Nucleus accumbens (tissue), 56 donors: ENCODE measurements at regions not wholly inside any gene's neighbourhood (a gene's known extent, or its start where the extent isn't known, plus 50 kb on each side); places are given as distances from the start of the nearest gene placed in this dataset.
A peak's percentile ranks its signal among the peaks of the same experiment; 100 is the strongest.

Source experiments
- DNase-seq, 56 donors: peaks; one replicate each; lab custom pipeline; 2025; lab: John Stamatoyannopoulos, UW

DNA sequence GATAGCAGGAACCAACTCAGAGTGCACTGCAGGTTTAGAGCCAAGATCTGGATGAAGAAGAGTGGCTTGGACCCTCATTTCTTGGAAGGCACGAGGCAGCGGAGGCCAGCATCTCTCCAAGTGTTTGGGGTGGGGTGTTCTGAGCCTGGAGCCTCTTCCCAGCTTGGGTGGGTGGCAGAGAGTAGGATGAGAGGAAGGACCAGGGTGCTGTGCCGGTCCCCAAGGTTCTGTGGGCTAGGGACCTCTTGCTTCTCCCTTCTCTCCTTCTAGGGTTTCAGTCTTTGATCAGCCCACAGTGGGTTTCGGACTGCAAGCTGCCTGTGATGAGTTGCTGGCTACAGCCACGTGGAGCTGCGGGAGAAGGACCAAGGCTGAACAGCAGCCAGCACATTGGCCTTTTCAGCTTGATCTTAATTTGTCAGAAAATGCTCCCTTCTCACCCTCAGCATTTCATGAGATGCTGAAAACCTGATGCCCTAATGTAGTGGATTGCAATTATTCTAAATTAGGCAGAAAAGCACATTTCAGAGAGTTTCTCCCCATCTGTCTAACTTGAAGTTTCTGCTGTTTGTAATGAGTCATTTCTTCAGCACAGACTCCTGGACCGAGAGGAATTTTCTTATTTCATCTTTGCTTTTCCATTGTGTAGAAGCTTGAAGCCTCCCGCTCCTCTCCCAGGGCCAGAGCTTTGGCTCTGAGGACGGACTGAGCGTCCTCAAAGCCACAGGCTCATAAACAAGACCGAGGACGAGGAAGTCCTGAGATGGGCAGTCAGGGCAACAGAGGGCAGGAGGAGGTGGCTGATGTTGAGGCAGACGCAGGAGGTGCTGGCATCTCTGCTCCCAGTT is 99.1 kb upstream of the HDAC4 start:
- DNase-seq, result peak in 2 of 56 donors; percentile 17 to 23

DNA sequence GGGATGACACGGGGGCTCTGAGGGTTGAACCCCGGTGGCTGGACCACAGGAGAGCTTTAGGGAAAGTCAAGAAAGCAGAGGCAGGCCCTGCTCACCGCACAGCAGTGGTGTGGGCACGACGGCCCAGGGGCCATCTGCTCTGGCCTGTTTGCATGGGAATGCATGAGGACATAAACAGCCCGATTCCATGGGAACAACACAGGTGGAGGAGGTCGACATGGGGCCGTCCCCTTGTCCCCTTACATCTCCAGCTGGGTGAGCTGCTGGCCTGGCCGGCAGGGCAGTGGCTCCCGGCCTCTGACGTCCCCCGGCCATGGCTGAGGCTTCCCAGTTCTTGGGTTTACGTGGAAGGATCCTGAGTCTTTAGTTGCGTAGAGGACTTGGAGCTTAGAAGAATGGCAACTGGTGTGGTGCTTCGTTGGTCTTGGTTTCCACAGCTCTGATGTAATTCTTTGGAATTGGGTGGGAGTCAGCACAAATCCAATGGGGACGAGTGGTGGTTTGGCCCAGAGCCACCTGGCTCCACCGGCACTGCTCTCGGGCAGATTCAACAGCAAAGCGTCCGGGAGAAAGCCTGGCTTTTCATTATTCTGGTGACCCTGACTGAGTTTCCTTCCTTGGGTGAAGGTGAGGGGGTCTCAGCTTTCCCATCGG is 98.3 kb upstream of the HDAC4 start:
- DNase-seq, result no peak

DNA sequence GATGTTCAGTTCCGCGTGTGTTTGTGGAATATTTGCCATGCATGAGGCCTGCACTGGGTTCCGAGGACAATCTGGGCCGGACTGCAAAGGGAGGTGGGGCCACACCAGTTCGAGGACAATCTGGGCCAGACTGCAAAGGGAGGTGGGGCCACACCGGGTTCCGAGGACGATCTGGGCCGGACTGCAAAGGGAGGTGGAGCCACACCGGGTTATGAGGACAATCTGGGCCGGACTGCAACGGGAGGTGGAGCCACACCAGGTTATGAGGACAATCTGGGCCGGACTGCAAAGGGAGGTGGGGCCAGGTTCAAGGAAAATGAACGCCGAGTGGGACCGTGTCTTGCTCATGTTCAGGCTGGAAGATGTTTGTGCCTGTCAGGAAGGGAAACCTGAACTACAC is 97.8 kb upstream of the HDAC4 start:
- DNase-seq, result no peak

DNA sequence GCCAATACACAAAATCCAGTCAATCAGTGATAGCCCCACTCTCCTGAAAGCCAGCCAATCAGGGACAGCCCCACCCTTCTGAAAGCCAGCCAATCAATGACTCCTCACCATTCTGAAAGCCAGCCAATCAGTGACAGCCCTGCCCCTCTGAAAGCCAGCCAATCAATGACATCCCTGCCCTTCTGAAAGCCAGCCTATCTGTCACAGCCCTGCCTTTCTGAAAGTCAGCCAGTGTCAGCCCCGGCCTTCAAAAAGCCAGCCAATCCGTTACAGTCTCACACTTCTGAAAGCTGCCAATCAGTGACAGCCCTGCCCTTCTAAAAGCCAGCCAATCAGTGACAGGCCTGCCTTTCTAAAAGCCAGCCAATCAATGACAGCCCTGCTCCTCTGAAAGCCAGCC is 95.9 kb upstream of the HDAC4 start:
- peak in 6 of 56 donors; percentile 6 to 52 (median 25) for DNase-seq

DNA sequence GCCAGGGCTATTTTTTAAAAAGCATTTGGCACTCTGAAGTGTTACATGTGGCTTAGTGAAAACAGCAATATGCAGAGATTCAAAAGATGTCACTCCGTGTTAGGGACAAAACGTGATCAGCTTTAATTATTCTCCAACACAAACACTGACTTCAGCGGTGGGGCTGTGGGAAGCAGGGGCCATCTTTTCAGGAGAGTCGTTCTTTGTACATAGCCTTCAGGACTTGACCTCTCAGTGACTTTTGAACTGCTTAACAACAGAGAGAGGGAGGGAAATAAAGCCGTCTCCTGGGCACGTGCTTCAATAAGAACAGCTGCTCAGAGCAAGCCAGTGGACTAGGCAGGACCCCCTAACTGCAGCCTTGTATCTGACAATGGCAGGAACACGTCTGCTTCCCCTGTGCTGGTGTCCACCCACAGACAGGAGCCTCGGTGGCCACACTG is 95.0 kb upstream of the HDAC4 start:
- no peak for DNase-seq

DNA sequence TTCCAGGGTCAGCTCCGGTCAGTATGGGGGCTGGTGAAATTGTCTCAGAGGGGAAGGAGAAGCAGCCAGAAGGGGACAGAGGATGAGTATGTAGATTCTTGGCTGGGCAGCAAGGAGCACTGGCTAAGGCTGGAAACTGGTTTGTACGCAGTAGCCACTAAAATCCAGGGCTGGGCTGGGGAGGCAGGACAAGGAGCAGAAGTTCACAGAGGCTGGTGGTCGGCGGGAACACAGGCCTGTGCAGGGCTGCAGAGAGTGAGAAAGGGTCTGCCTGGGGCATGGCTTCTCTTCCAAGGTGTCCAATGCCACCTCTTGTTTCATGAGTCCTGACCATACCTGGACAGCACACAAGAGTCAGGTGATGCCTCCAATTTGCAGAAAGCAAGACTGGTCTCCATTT is 94.4 kb upstream of the HDAC4 start:
- no peak for DNase-seq

DNA sequence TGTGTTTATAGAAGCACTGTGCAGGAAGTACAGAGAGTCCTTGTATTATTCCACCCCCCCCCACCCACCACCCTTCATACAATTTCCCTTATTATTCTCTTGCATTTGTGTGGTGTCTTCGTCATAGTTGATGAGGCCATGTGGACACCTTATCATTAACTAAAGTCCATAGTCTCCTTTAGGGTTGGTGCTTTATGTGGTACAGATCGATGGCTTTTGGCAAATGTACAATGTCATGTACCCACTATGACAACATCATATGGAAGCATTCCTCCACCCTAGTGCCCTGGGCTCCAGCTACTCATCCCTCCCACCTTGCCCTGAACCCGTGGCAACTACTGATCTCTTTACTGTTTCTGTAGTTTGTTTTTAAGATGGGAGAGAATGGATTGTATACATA is 93.8 kb upstream of the HDAC4 start:
- no peak for DNase-seq

DNA sequence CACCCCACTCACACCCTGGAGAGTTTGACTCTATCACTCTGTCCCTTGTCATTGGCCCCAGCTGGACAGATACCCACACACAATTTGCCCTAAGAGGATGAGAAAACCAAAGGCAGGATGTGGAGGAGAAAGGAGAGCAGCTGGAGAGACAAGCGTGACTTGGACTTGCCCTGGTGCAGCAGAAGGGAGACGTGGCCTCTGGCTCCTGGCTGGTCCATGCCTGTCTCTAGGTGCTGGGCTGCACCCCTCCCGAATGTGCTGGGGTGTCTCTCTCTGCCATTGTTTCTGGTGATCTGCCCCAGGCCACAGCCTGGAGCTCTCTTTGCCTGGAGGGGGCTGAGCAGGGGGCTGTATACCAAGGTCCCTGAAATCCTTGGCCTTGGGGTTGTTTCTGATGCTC is 88.7 kb upstream of the HDAC4 start:
- no peak for DNase-seq

DNA sequence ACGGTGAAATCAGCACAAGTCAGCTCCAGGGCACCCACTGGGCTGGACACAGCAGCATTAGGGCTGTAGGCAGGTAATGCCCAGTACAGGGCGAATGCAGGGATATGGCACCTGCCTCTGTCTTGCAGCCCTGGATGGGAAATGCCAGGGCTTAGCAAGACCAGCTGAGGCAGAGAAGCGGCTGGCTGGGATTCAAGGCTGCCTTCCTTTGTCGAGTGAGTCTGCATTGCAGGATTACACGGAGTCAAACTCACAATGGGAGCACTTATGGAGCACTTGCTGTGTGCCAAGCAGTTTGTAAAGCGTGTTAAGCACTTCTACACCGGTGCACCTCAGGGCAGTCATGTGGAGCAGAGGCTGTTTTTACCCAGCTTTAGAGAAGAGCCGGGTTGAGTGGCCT is 87.3 kb upstream of the HDAC4 start:
- DNase-seq, result no peak

DNA sequence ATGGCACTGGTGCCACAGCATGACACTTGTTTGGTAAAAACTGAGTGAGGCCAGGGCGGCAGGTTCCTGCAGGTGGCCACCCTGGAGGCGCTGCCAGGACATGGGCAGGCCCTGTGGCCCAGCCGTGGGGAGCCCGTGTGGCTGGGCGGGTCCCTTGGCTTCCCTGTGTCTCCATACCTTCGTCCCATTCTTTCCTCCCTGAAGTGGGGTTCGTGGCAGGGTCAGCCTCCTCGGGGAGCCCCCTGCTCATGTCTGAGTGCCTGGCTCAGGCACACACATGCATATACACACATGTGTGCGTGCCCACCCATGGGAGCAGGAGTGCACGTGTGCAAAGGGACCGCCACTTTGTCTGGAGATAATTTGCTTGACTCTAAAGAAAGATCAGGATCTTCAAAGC is 86.5 kb upstream of the HDAC4 start:
- DNase-seq, result no peak

DNA sequence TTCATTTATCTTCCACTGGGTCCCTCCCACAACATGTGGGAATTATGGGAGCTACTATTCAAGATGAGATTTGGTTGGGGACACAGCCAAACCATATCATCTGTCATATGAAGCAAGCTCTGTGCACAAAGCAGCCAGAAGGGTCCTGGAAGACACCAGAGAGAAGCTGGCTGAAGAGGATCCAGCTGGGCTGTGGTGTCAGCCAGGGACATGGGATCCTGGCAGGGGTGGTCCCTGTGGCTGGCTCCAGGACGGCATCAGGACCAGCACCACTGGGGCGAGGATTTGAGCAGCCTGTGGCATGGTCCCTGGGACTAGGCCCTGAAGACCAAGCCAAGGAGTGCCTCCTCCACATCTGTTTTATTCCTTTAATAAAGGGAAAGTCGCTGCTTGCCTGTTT is 84.8 kb upstream of the HDAC4 start:
- DNase-seq, result no peak

DNA sequence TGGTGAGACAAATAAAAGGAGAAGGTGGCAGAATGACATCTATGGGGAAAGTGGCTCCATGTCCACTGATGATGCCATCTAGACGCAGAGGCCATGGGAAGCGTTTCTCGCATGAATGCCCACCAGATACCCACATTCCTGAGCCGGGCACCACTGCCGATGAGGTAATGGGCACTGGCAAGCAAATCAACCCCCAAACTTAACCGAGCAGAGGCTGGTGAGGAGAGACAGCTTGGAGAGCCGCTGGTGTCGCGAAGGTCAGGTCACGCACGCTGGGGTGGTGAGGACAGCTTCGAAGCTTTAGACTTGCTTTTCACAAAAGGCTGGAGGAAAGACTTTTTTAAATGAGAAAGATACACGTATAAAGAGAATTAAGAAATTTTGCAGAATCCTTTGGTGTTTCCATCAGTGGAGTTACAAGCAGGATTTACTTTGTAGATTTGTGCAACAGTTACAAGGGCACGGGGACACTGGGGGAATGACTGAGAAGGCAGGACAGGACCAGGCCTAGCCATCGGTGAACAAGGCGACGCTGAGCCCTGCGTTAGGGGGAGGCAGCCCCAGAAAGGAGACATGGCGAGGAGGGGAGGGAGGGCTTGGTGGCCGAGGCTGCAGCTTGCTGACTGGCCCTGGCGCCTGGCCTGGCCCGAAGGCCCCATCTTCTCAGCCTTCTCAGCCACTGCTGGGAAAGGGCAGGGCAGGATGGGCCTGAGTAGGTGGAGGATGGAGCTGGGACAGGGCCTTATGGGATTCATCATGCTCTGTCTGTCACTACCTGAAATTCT is 83.9 kb upstream of the HDAC4 start:
- no peak for DNase-seq

DNA sequence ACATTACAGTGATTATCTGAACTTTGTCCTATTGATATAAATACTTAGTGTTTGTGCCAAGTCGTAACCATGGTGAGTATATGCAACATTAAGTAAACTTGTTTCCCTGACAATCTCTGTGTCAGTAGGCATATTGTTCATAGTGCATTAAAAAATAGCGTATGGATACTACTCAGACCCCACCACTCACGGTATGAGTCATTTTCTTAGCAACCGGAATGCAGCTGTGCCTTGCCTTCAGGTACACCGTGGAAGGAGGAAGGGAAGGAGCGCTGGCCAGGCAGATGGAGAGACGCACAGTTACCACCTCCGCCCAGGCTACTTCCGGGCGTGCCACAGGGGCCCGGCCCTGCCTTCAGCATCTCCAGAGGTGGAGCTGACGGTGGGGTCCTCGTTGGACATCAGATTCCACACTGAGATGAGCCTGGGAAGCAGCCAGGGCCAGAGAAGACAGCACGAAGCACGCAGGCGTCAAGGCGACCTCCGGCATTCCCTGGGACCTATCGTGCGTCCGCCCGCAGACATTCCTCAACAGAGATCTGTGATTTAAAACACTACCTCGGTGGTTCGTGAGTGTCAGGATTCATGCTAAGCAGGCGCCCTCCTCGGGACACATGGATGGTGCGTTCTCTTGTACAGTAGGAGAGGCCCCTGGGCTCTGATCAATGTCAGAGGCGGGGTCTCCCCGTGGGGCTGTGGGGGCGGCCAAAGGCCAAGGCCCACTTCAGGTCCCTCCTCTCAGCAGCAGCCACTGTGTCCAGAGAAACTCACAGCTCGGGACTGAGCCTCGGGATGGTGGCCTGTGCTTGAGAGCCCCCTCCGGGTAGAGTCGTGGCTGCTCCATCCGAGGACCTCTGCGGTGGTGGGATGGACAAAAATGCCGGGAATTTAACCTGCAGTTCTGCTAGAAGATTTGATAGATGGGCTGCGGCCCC is 82.2 kb upstream of the HDAC4 start:
- DNase-seq, result no peak

DNA sequence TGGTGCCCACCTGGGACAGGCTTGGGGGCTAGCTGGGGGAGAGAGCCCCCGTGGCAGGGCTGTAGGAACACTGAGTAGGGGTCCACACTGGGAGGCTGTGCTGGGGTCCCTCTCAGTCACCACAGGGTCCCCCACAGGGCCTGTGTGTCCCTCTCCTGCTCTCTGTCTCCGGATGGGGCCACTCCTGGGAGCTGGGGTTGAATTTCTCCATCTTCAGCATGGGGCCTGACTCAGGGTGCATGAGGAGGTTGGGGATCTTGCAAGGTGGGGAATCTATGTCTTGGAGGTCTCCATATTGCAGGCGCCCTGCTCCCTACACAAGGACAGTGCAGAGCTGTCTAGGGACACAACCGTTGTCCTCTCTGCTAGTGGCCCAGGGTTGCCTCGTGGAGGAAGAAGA is 78.7 kb upstream of the HDAC4 start:
- no peak for DNase-seq

DNA sequence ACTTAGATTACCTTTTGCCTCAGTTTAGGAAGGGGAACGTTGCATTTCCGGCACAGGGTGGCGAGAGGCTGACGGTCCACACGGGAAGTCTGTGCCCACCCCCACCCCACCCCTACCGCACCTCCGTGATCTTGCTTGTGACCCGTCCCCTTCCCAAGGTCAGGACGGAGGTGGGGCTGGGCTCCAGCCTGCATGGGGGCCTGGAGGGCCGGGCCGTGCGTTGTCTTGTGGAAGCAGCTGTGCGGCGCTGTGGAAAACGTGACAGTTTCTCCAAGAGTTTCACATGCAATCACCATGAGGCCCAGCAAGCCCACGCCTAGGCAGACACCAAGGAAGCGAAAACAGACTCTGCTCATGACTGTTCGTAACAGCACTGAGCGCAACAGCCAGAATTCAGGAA is 76.8 kb upstream of the HDAC4 start:
- DNase-seq, result no peak

DNA sequence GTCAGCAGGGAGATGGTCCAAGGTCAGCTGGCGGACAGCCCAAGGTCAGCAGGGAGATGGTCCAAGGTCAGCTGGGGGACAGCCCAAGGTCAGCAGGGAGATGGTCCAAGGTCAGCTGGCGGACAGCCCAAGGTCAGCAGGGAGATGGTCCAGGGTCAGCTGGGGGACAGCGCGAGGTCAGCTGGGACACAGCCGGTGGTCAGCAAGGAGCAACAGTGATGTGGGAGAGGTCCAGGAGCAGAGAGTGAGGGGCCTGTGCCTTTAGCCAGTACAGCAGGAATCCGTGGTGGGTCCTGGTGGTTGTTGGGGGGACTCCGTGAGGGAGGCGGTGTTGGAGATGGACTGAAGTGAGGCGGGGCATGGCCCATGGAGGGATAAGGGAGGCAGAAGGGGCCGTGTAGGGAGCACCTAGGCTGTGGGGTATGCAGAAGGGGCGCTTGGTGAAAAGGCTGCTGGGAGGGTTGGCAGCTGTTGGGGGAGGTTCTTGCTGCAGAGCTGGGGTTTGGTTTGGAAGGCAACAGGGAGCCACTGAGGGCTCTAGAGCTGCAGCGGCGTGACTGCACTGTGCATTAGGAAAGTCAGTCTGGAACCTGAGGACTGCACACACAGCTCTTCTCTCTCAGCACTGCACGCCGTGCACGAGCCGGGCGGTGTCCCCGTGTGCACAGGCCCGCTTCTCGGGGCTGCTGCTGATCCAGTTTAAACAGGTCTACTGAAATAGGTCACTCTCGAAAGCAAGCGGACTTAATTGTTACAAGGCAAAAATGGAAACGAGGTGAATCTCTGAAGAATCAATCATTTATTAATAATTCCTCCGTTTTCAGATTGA is 76.2 kb upstream of the HDAC4 start:
- DNase-seq, result no peak

DNA sequence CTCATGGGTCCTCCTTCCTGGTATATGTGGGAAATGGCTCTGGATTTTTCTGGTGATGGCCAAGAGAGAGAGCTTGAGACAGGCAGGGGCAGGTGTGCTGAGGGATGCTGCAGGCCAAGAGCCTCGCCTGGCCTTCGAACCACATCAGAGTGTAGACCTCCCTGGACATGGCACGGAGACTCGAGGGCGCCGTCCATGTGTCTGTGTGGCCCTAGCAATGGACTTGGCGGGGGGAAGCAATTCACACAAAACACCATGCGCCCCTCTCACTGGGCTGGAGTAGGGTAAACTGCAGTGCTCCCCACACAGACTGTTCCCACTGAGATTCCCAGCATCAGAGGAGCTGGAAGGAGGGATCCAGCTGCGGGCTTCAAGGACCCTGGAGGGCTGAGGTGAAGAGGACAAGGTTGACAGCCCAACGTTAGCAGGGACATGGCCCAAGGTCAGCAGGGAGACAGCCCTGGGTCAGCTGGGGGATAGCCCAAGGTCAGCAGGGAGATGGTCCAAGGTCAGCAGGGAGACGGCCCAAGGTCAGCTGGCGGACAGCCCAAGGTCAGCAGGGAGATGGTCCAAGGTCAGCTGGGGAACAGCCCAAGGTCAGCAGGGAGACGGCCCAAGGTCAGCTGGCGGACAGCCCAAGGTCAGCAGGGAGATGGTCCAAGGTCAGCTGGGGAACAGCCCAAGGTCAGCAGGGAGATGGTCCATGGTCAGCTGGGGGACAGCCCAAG is 75.4 kb upstream of the HDAC4 start:
- no peak for DNase-seq

DNA sequence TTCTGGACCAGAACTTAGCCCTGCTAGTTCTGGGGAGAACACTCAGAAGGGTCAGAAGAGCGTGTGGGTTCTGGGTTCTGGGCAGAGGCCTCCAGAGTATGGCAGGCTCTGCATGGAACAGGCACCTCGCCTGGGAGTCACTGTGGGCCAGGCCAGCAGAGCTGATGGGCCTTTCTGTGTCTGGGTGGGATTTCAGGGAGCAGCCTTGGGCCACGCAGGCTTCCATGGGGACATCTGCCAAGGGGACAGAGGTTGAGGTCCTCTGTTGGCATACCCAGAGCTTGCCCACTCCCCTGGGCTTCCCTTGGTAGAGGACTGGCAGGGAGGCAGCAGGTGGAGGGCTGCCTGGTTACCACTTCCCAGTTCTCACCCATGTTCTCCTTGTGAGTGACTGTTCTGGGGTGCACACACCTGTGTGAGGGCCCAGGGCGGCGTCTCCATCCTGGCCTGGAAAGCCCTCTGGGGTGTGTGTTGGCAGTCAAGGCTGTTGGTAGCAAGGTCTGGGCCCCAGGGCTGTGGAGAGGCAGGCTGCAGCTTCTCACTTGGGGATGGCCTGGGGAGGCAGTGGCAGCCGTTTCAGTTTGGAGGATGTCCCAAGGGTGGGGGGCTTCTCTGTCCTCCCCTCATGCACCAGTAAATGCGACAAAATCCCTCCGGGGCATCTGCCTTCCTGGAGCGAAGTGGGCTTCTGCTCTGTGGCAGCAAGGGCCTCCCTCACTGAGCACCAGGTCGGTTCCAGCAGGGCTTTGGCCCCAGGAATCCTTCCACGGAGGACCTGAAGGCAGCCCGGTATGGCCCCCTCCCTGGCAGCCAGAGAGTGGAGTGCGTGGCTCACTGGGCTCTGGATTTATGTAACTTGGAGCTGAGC is 74.6 kb upstream of the HDAC4 start:
- DNase-seq, result no peak
